Lung (tissue), 11 donors: ENCODE measurements at regions not wholly inside any gene's neighbourhood (a gene's known extent, or its start where the extent isn't known, plus 50 kb on each side); places are given as distances from the start of the nearest gene placed in this dataset.

ENCODE experiments used
- ATAC-seq: fragments of 200-7000 bp; cut with Tn5 transposase; one replicate; pipeline ENCODE4 v1.9.1; 2020; ENCODE audit warnings: moderate number of reproducible peaks; ENCODE audit not compliant: insufficient read depth, low FRiP score
- DNase-seq, 3 donors: peaks; one replicate each; pipeline ENCODE4 v3.0.0-alpha.2; 2013 to 2017
- H3K27ac ChIP-seq, 2 donors: one replicate each; pipeline ENCODE4 v1.5.1; 2013; ENCODE audit warnings: mild to moderate bottlenecking in 2 of 2, moderate library complexity in 2 of 2, control low read depth in 1 of 2, inconsistent platforms in 1 of 2, low read depth in 1 of 2, low read length in 1 of 2
- H3K27me3 ChIP-seq, 3 donors: one replicate each; pipeline ENCODE4 v1.5.1; 2013; ENCODE audit warnings: low read length in 2 of 3; ENCODE audit not compliant: control insufficient read depth in 3 of 3, insufficient read depth in 3 of 3
- H3K36me3 ChIP-seq, 4 donors: one replicate each; pipeline ENCODE4 v1.5.1; 2013; ENCODE audit warnings: low read length in 4 of 4, mild to moderate bottlenecking in 1 of 4, moderate library complexity in 1 of 4; ENCODE audit not compliant: control insufficient read depth in 4 of 4, insufficient read depth in 4 of 4
- H3K4me1 ChIP-seq, 5 donors: one replicate each; pipeline ENCODE4 v1.5.1; 2013; ENCODE audit warnings: low read length in 5 of 5, mild to moderate bottlenecking in 2 of 5, moderate library complexity in 1 of 5; ENCODE audit not compliant: control insufficient read depth in 5 of 5, insufficient read depth in 5 of 5
- H3K4me3 ChIP-seq: one replicate; pipeline ENCODE4 v1.5.1; 2013; ENCODE audit warnings: mild to moderate bottlenecking, control low read depth, moderate library complexity
- H3K9ac ChIP-seq, 2 donors: one replicate each; pipeline ENCODE4 v1.5.1; 2013; ENCODE audit warnings: low read length in 2 of 2, control low read depth in 1 of 2; ENCODE audit not compliant: insufficient read depth in 1 of 2
- H3K9me3 ChIP-seq, 4 donors: one replicate each; pipeline ENCODE4 v1.5.1; 2013; ENCODE audit warnings: low read length in 3 of 4, mild to moderate bottlenecking in 1 of 4, moderate library complexity in 1 of 4; ENCODE audit not compliant: control insufficient read depth in 4 of 4, insufficient read depth in 3 of 4
- CTCF ChIP-seq: IDR thresholded peaks from 2 replicates; pipeline ENCODE4 v1.5.1; 2012; ENCODE audit warnings: mild to moderate bottlenecking; ENCODE audit errors: control extremely low read depth, extremely low read depth
- WGBS, 2 donors: extraction: QIAGEN DNeasy Blood & Tissue Kit; methylation state at CpG; one replicate each; pipeline ENCODE4 v1.1.7; 2013; 5-methylcytosine and 5-hydroxymethylcytosine counted together
- donor health status: control.
- donor health status: control.
- donor health status: Bipolar disorder and iron deficiency.
- donor health status: healthy.
- donor health status: DM: yes; HTN: yes; CAD: no.

- TF ChIP-seq CTCF = no peak
- H3K27ac ChIP-seq = no peak overlapping the region
- H3K36me3 ChIP-seq = no peaks in the 10 kb centered on the region
- no peak overlapping the region for H3K4me3 ChIP-seq
- ATAC-seq (no peak), DNase-seq (peak in 1 of 3 donors; percentile 4)
- WGBS, 2 donors = 42 to 57% methylated on average over 2 of the region's 2 CpGs
- no peak overlapping the region for H3K9ac ChIP-seq
- no peaks in the 10 kb centered on the region for H3K9me3 ChIP-seq
- no peaks in the 10 kb centered on the region for H3K27me3 ChIP-seq
- peaks cover 0 to 5% (median 0%) of the 10 kb centered on the region in 5 donors for H3K4me1 ChIP-seq
Observed at GRCh38 chr2:183522489-183523266, 398.4 kb downstream of the NUP35 start.

- no peak for DNase-seq
- Histone ChIP-seq H3K36me3 (no peaks in the 10 kb centered on the region), H3K9me3 (no peaks in the 10 kb centered on the region), H3K4me3 (no peak overlapping the region), H3K9ac (no peak overlapping the region), H3K27me3 (no peaks in the 10 kb centered on the region), H3K27ac (no peak overlapping the region), H3K4me1 (no peaks in the 10 kb centered on the region)
- 54 to 60% methylated on average over 5 of the region's 5 CpGs for WGBS, 2 donors
- no peak for ATAC-seq
- no peak for TF ChIP-seq CTCF
Observed at GRCh38 chr2:183530333-183530901, 406.2 kb downstream of the NUP35 start.

GRCh38 chr2:183532514-183532913, 408.3 kb downstream of the NUP35 start:
- TF ChIP-seq CTCF = no peak
- Histone ChIP-seq H3K4me1 (no peaks in the 10 kb centered on the region), H3K27ac (no peak overlapping the region), H3K9me3 (no peaks in the 10 kb centered on the region), H3K36me3 (no peaks in the 10 kb centered on the region), H3K27me3 (no peaks in the 10 kb centered on the region), H3K9ac (no peak overlapping the region), H3K4me3 (no peak overlapping the region)
- no peak for ATAC-seq
- WGBS, 2 donors = 40 to 54% methylated on average over 3 of the region's 3 CpGs
- peak in 2 of 3 donors; percentile 5 to 46 for DNase-seq
